RWPE1 (cell line): ENCODE measurements at regions not wholly inside any gene's neighbourhood (a gene's known extent, or its start where the extent isn't known, plus 50 kb on each side); places are given as distances from the start of the nearest gene placed in this dataset.

Experiments
- CTCF ChIA-PET: fragments of 350-600 bp; sonication (Branson Sonifier 250); formaldehyde crosslinking; extraction: SDS; loops from one replicate; lab custom pipeline; 2021; lab: Yijun Ruan, JAX
- POLR2A ChIA-PET: fragments of 400-600 bp; formaldehyde crosslinking; extraction: SDS; loops from one replicate; lab custom pipeline; 2020; ENCODE audit warnings: antibody characterized with exemption; ENCODE audit not compliant: low non-redundant PET; lab: Yijun Ruan, JAX
- DNase-seq: peaks from one replicate; pipeline ENCODE4 v3.0.0; 2012; ENCODE audit warnings: low spot score
- H3K27ac ChIP-seq: fragments of 450-650 bp; 2 replicates; pipeline ENCODE4 v1.5.1; 2017
- TF ChIP-seq, protein P1 (sequence below): fragments of 450-650 bp; conservative IDR thresholded peaks from 2 replicates; pipeline ENCODE4 v1.5.1; 2017; ENCODE audit warnings: low read depth, mild to moderate bottlenecking

DNA sequence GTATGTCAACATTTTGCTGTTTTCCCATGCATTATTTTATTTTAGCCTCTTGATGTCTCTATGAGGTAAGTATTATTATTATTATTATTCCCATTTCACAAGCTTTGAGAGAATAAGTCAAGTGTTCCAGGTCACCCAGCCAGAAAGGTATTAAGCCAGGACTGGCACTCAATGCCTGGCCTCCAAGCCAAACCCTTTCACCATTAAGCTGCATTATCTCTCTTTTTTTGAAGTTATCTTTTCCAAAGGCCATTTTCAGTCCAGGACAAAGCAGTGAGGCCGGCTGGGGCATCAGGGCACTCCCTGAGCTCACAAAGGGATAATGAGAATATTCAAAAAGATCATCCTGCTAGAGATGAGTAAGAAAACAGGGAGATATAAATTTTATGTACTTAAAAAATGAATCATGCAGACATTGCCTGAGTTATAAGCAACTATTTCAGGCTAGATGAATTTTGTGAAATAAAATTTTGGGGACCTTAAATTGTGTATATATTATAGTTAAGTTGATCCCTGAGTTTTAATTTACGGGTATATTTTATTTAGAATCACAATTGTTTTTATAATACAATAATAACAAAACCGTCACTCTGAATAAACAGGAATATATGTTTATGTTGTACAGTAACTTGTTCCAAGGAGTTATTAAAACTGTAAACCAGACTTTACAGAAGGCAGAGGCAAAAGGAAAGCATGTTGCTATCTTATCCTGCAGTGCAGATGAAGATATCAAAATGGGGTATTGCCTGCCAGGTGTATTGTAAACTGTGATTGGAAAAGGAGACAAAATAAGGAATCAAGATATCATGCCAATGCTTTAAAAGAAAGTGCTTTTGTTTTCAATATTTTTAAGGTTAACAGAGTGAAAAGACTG lies 51.3 kb upstream of the CAV2 start:
- no peak for DNase-seq
- POLR2A ChIA-PET, result interaction anchor here (0.6 kb wide), 1 partner anchor 366 kb away, joined by 3 read pairs; no protein-coding TSS in a partner anchor
- CTCF ChIA-PET, result interaction anchor here (0.7 kb wide), 1 partner anchor 587 kb away, joined by 4 read pairs; no protein-coding TSS in a partner anchor
- no peak overlapping the region for H3K27ac ChIP-seq
- TF ChIP-seq, protein P1, sequence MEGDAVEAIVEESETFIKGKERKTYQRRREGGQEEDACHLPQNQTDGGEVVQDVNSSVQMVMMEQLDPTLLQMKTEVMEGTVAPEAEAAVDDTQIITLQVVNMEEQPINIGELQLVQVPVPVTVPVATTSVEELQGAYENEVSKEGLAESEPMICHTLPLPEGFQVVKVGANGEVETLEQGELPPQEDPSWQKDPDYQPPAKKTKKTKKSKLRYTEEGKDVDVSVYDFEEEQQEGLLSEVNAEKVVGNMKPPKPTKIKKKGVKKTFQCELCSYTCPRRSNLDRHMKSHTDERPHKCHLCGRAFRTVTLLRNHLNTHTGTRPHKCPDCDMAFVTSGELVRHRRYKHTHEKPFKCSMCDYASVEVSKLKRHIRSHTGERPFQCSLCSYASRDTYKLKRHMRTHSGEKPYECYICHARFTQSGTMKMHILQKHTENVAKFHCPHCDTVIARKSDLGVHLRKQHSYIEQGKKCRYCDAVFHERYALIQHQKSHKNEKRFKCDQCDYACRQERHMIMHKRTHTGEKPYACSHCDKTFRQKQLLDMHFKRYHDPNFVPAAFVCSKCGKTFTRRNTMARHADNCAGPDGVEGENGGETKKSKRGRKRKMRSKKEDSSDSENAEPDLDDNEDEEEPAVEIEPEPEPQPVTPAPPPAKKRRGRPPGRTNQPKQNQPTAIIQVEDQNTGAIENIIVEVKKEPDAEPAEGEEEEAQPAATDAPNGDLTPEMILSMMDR, result no peak

DNA sequence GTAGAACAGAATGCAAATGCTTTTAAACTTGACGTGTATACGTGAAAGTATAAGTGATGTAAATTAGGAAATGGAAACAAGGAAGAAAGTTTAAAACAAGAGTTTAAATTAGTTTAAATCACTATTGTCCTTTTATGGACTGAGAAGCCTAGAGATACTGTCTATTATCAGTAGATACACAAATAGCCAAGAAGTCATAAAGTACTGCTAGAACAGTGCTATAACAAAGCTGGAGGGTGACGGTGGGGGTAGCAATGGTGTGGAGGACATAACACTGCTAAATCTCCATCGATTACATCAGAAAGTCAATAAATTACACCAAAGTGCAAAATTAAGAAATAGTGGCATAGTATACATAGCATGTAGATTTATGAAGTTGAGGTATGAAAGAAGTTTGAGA lies 50.1 kb upstream of the CAV2 start:
- ChIA-PET POLR2A (no interaction called here), CTCF (interaction anchor here (0.7 kb wide), 1 partner anchor 539 kb away, joined by 6 read pairs; no protein-coding TSS in a partner anchor)
- TF ChIP-seq, protein P1, result no peak
- no peak for DNase-seq
- no peak overlapping the region for H3K27ac ChIP-seq
